WERI-Rb-1 (cell line): ENCODE measurements at regions not wholly inside any gene's neighbourhood (a gene's known extent, or its start where the extent isn't known, plus 50 kb on each side); places are given as distances from the start of the nearest gene placed in this dataset.

Experiments used
- DNase-seq: peaks from one replicate; pipeline ENCODE4 v3.0.0-alpha.2; 2020
- H3K27ac ChIP-seq: fragments of 250-450 bp; sonication (Bioruptor Pico); 2 replicates; pipeline ENCODE4 v1.5.1; 2020; ENCODE audit warnings: mild to moderate bottlenecking, moderate library complexity
- H3K27me3 ChIP-seq: fragments of 250-450 bp; sonication (Bioruptor Pico); 2 replicates; pipeline ENCODE4 v1.5.1; 2021; ENCODE audit warnings: mild to moderate bottlenecking, low read depth, moderate library complexity; ENCODE audit not compliant: insufficient read depth, severe bottlenecking
- H3K36me3 ChIP-seq: fragments of 250-450 bp; sonication (Bioruptor Pico); 2 replicates; pipeline ENCODE4 v1.5.1; 2020; ENCODE audit warnings: mild to moderate bottlenecking, moderate library complexity
- H3K4me3 ChIP-seq: 2 replicates; pipeline ENCODE4 v1.5.1; 2011; ENCODE audit warnings: low read depth, mild to moderate bottlenecking, control low read depth, low read length
- H3K9me3 ChIP-seq: fragments of 250-450 bp; sonication (Bioruptor Pico); 2 replicates; pipeline ENCODE4 v1.5.1; 2021; ENCODE audit warnings: mild to moderate bottlenecking, moderate library complexity; ENCODE audit not compliant: severe bottlenecking
- CTCF ChIP-seq: IDR thresholded peaks from 2 replicates; pipeline ENCODE4 v1.5.1; 2011; ENCODE audit warnings: low read depth, mild to moderate bottlenecking, control low read depth, inconsistent platforms, low read length

GRCh38 chr10:3908183-3908582, 123.2 kb upstream of the KLF6 start:
- Histone ChIP-seq H3K4me3 (no peak overlapping the region), H3K27me3 (no peaks in the 10 kb centered on the region), H3K27ac (no peak overlapping the region), H3K36me3 (no peaks in the 10 kb centered on the region), H3K9me3 (no peaks in the 10 kb centered on the region)
- DNase-seq: no peak
- TF ChIP-seq CTCF: no peak

GRCh38 chr10:3907514-3907913, 122.5 kb upstream of the KLF6 start:
- TF ChIP-seq CTCF: no peak
- DNase-seq: no peak
- no peaks in the 10 kb centered on the region for H3K36me3 ChIP-seq
- no peaks in the 10 kb centered on the region for H3K9me3 ChIP-seq
- H3K27ac ChIP-seq: no peak overlapping the region
- no peak overlapping the region for H3K4me3 ChIP-seq
- H3K27me3 ChIP-seq: no peaks in the 10 kb centered on the region

GRCh38 chr10:3906511-3907111, 121.6 kb upstream of the KLF6 start:
- Histone ChIP-seq H3K27ac (no peak overlapping the region), H3K9me3 (no peaks in the 10 kb centered on the region), H3K4me3 (no peak overlapping the region), H3K27me3 (no peaks in the 10 kb centered on the region), H3K36me3 (no peaks in the 10 kb centered on the region)
- no peak for DNase-seq
- TF ChIP-seq CTCF: no peak

- H3K36me3 ChIP-seq: no peaks in the 10 kb centered on the region
- H3K9me3 ChIP-seq: no peaks in the 10 kb centered on the region
- no peak for TF ChIP-seq CTCF
- no peak overlapping the region for H3K27ac ChIP-seq
- no peak for DNase-seq
- H3K4me3 ChIP-seq: no peak overlapping the region
- H3K27me3 ChIP-seq: no peaks in the 10 kb centered on the region
These were observed 119.5 kb upstream of the KLF6 start for GRCh38 chr10:3904419-3904960.

GRCh38 chr10:3902809-3903410, 117.9 kb upstream of the KLF6 start:
- H3K27ac ChIP-seq: no peak overlapping the region
- no peaks in the 10 kb centered on the region for H3K36me3 ChIP-seq
- H3K9me3 ChIP-seq: no peaks in the 10 kb centered on the region
- no peak for TF ChIP-seq CTCF
- H3K27me3 ChIP-seq: no peaks in the 10 kb centered on the region
- H3K4me3 ChIP-seq: no peak overlapping the region
- no peak for DNase-seq
